Testis (tissue), 2 donors: ENCODE measurements at regions not wholly inside any gene's neighbourhood (a gene's known extent, or its start where the extent isn't known, plus 50 kb on each side); places are given as distances from the start of the nearest gene placed in this dataset.

Experiments used
- DNase-seq: peaks from one replicate; pipeline ENCODE4 v3.0.0-alpha.2; 2019
- H3K27ac ChIP-seq, 2 donors: fragments of 200-600 bp; sonication (generic); one replicate each; pipeline ENCODE4 v1.5.1; 2019
- H3K27me3 ChIP-seq: fragments of 200-600 bp; sonication (generic); one replicate; pipeline ENCODE4 v1.5.1; 2019
- H3K36me3 ChIP-seq: fragments of 200-600 bp; sonication (generic); one replicate; pipeline ENCODE4 v1.5.1; 2017; ENCODE audit warnings: low read depth; ENCODE audit errors: missing control alignments
- H3K4me1 ChIP-seq: fragments of 200-600 bp; sonication (generic); one replicate; pipeline ENCODE4 v1.5.1; 2019
- H3K4me3 ChIP-seq, 2 donors: fragments of 200-600 bp; sonication (generic); one replicate each; pipeline ENCODE4 v1.5.1; 2017 to 2019
- H3K9me3 ChIP-seq: fragments of 200-600 bp; sonication (generic); one replicate; pipeline ENCODE4 v1.5.1; 2017
- CTCF ChIP-seq, 3 experiments: fragments of 450-650 bp in 2 of 3; fragments of 200-600 bp in 1 of 3; sonication (generic) in 1 of 3; IDR thresholded peaks; one replicate each; pipeline ENCODE4 v1.5.1; 2016 to 2019; ENCODE audit warnings: antibody characterized with exemption in 3 of 3, mild to moderate bottlenecking in 2 of 3, moderate library complexity in 1 of 3
- POLR2A ChIP-seq: fragments of 450-650 bp; IDR thresholded peaks from one replicate; pipeline ENCODE4 v1.6.1; 2017; ENCODE audit warnings: antibody characterized with exemption, mild to moderate bottlenecking, moderate library complexity
- WGBS, 2 donors: methylation state at CpG; one replicate each; pipeline ENCODE4 v1.1.5; 2018; 5-methylcytosine and 5-hydroxymethylcytosine counted together
- intact Hi-C: fragments of 100-400 bp; cut with DNase I; formaldehyde crosslinking; loops from one replicate; pipeline ENCODE4 v1.15.1; 2023; ENCODE audit warnings: low total_unique reads

GRCh38 chr2:53422979-53423378, 344.6 kb upstream of the CHAC2 start:
- Histone ChIP-seq H3K9me3 (no peaks in the 10 kb centered on the region), H3K4me3 (no peak overlapping the region), H3K27ac (no peak overlapping the region), H3K4me1 (no peaks in the 10 kb centered on the region), H3K27me3 (no peaks in the 10 kb centered on the region), H3K36me3 (no peaks in the 10 kb centered on the region)
- 74 to 84% methylated on average over 3 of the region's 3 CpGs for WGBS, 2 donors
- intact Hi-C loops, result no loop called here
- TF ChIP-seq CTCF (IDR thresholded peaks at IDR 0.05) (peak in 1 of 3 experiments; percentile 23), POLR2A (no peak)
- DNase-seq, result peak; percentile 29

GRCh38 chr2:53417385-53417784, 350.2 kb upstream of the CHAC2 start:
- no peak overlapping the region for H3K4me3 ChIP-seq
- no peak for TF ChIP-seq CTCF (IDR thresholded peaks at IDR 0.05)
- TF ChIP-seq POLR2A, result no peak
- no peaks in the 10 kb centered on the region for H3K9me3 ChIP-seq
- intact Hi-C loops, result no loop called here
- H3K4me1 ChIP-seq, result no peaks in the 10 kb centered on the region
- H3K27ac ChIP-seq, result no peak overlapping the region
- H3K27me3 ChIP-seq, result no peaks in the 10 kb centered on the region
- 89 to 94% methylated on average over 2 of the region's 2 CpGs for WGBS, 2 donors
- H3K36me3 ChIP-seq, result no peaks in the 10 kb centered on the region
- no peak for DNase-seq

- no peak for DNase-seq
- H3K27me3 ChIP-seq, result no peaks in the 10 kb centered on the region
- intact Hi-C loops, result no loop called here
These were observed 360.1 kb upstream of the CHAC2 start for GRCh38 chr2:53407363-53408080.

GRCh38 chr2:53403792-53404413, 363.7 kb upstream of the CHAC2 start:
- Histone ChIP-seq H3K4me1 (no peaks in the 10 kb centered on the region), H3K36me3 (no peaks in the 10 kb centered on the region)

More at GRCh38 chr2:53407363-53408080, 360.1 kb upstream of the CHAC2 start:
- WGBS, 2 donors, result 87 to 95% methylated on average over 6 of the region's 6 CpGs
- TF ChIP-seq CTCF (IDR thresholded peaks at IDR 0.05) (no peak), POLR2A (no peak)
- H3K9me3 ChIP-seq, result no peaks in the 10 kb centered on the region
- H3K36me3 ChIP-seq, result no peaks in the 10 kb centered on the region
- H3K4me1 ChIP-seq, result no peaks in the 10 kb centered on the region
- H3K4me3 ChIP-seq, result no peak overlapping the region
- H3K27ac ChIP-seq, result no peak overlapping the region

GRCh38 chr2:53397085-53397484, 370.5 kb upstream of the CHAC2 start:
- H3K36me3 ChIP-seq, result no peaks in the 10 kb centered on the region
- intact Hi-C loops, result no loop called here
- no peaks in the 10 kb centered on the region for H3K4me1 ChIP-seq
- H3K4me3 ChIP-seq, result no peak overlapping the region
- no peak overlapping the region for H3K27ac ChIP-seq
- DNase-seq, result no peak
- TF ChIP-seq POLR2A, result no peak
- no peak for TF ChIP-seq CTCF (IDR thresholded peaks at IDR 0.05)
- H3K27me3 ChIP-seq, result no peaks in the 10 kb centered on the region
- no peaks in the 10 kb centered on the region for H3K9me3 ChIP-seq

More at GRCh38 chr2:53403792-53404413, 363.7 kb upstream of the CHAC2 start:
- Histone ChIP-seq H3K27me3 (no peaks in the 10 kb centered on the region), H3K27ac (no peak overlapping the region), H3K9me3 (no peaks in the 10 kb centered on the region), H3K4me3 (no peak overlapping the region)
- WGBS, 2 donors, result 73 to 80% methylated on average over 4 of the region's 4 CpGs
- intact Hi-C loops, result no loop called here
- DNase-seq, result no peak
- no peak for TF ChIP-seq POLR2A
